ENCODE measurements at regions not wholly inside any gene's neighbourhood (a gene's known extent, or its start where the extent isn't known, plus 50 kb on each side); places are given as distances from the start of the nearest gene placed in this dataset.

GRCh38 chr1:219324629-219325367, 151.1 kb downstream of the LYPLAL1 start:
- TF ChIP-seq ZNF384 (IDR thresholded peaks at IDR 0.05) (no peak), ARNT (IDR thresholded peaks at IDR 0.05) (no peak), SP1 (IDR thresholded peaks at IDR 0.05) (no peak), NFRKB (IDR thresholded peaks at IDR 0.05) (no peak), FOXM1 (IDR thresholded peaks at IDR 0.05; ENCODE audit: borderline replicate concordance) (no peak), TARDBP (IDR thresholded peaks at IDR 0.05) (no peak), HDGF (IDR thresholded peaks at IDR 0.05; ENCODE audit: borderline replicate concordance) (no peak), PKNOX1 (IDR thresholded peaks at IDR 0.05) (no peak), SUZ12 (IDR thresholded peaks at IDR 0.05) (no peak)

Data from HEK293T (cell line).